IMR-90 (cell line): ENCODE measurements at regions not wholly inside any gene's neighbourhood (a gene's known extent, or its start where the extent isn't known, plus 50 kb on each side); places are given as distances from the start of the nearest gene placed in this dataset.

Experiments used
- CHD1 ChIP-seq: IDR thresholded peaks from 2 replicates; pipeline ENCODE4 v1.6.1; 2012; ENCODE audit warnings: low read depth, low read length, improper control_type of control experiment
- CTCF ChIP-seq: conservative IDR thresholded peaks from 2 replicates; pipeline ENCODE4 v1.5.1; 2012; ENCODE audit warnings: mild to moderate bottlenecking, low read depth, low read length, improper control_type of control experiment
- MAFK ChIP-seq: IDR thresholded peaks from 2 replicates; pipeline ENCODE4 v1.6.1; 2012; ENCODE audit warnings: low read depth, low read length, improper control_type of control experiment
- NFE2L2 ChIP-seq: fragments of 150-350 bp; IDR thresholded peaks from 2 replicates; pipeline ENCODE4 v1.6.1; 2016; ENCODE audit warnings: low read depth, mild to moderate bottlenecking, low read length
- POLR2A ChIP-seq: IDR thresholded peaks from 2 replicates; pipeline ENCODE4 v1.6.1; 2012; ENCODE audit warnings: mild to moderate bottlenecking, low read depth, low read length
- SMC3 ChIP-seq: fragments of 150-350 bp; IDR thresholded peaks from 2 replicates; pipeline ENCODE4 v1.6.1; 2016; ENCODE audit warnings: low read depth, mild to moderate bottlenecking, antibody characterized with exemption, low read length, moderate library complexity
- USF2 ChIP-seq: fragments of 150-350 bp; IDR thresholded peaks from 2 replicates; pipeline ENCODE4 v1.6.1; 2017; ENCODE audit warnings: mild to moderate bottlenecking, antibody characterized with exemption, low read length, low read depth

- TF ChIP-seq CTCF (no peak), NFE2L2 (no peak), POLR2A (no peak), USF2 (no peak), SMC3 (no peak), CHD1 (no peak), MAFK (no peak)
These were observed 266.8 kb downstream of the MTRR start for GRCh38 chr5:8135742-8136141.
